Limb (tissue), 2 donors: ENCODE measurements at regions not wholly inside any gene's neighbourhood (a gene's known extent, or its start where the extent isn't known, plus 50 kb on each side); places are given as distances from the start of the nearest gene placed in this dataset.
"Not testable (repeated sequence)": the region's sequence is repeated elsewhere in the genome, so short reads cannot be mapped to it uniquely, and the experiment has no call there.

Source experiments
- DNase-seq, 2 donors: peaks; one replicate each; pipeline ENCODE4 v3.0.0-alpha.2; 2016; ENCODE audit errors: extremely low spot score in 2 of 2

GRCh38 chrX:96502507-96502906 lies 182.1 kb upstream of the DIAPH2 start:
- DNase-seq, result no peak

GRCh38 chrX:96529386-96529785 lies 155.3 kb upstream of the DIAPH2 start:
- not testable (repeated sequence) for DNase-seq

- no peak for DNase-seq
Observed at GRCh38 chrX:96538104-96538725, 146.4 kb upstream of the DIAPH2 start.

GRCh38 chrX:96540111-96540631 lies 144.5 kb upstream of the DIAPH2 start:
- no peak for DNase-seq

- not testable (repeated sequence) for DNase-seq
Observed at GRCh38 chrX:96546281-96546680, 138.4 kb upstream of the DIAPH2 start.

- no peak for DNase-seq
Observed at GRCh38 chrX:96551322-96551872, 133.2 kb upstream of the DIAPH2 start.

GRCh38 chrX:96556886-96557285 lies 127.8 kb upstream of the DIAPH2 start:
- no peak for DNase-seq

- not testable (repeated sequence) for DNase-seq
Observed at GRCh38 chrX:96561129-96561528, 123.5 kb upstream of the DIAPH2 start.

- DNase-seq, result no peak
Observed at GRCh38 chrX:96563646-96564045, 121.0 kb upstream of the DIAPH2 start.

GRCh38 chrX:96564595-96564994 lies 120.0 kb upstream of the DIAPH2 start:
- no peak for DNase-seq

- no peak for DNase-seq
Observed at GRCh38 chrX:96566878-96567277, 117.8 kb upstream of the DIAPH2 start.

- no peak for DNase-seq
Observed at GRCh38 chrX:96568071-96568470, 116.6 kb upstream of the DIAPH2 start.

GRCh38 chrX:96569034-96569433 lies 115.6 kb upstream of the DIAPH2 start:
- no peak for DNase-seq

GRCh38 chrX:96575011-96575410 lies 109.6 kb upstream of the DIAPH2 start:
- DNase-seq, result no peak

GRCh38 chrX:96576368-96576767 lies 108.3 kb upstream of the DIAPH2 start:
- DNase-seq, result no peak

GRCh38 chrX:96578781-96579180 lies 105.9 kb upstream of the DIAPH2 start:
- DNase-seq, result no peak

- no peak for DNase-seq
Observed at GRCh38 chrX:96579252-96579651, 105.4 kb upstream of the DIAPH2 start.

- no peak for DNase-seq
Observed at GRCh38 chrX:96590403-96590802, 94.2 kb upstream of the DIAPH2 start.

- DNase-seq, result no peak
Observed at GRCh38 chrX:96591421-96591820, 93.2 kb upstream of the DIAPH2 start.

GRCh38 chrX:96597847-96598246 lies 86.8 kb upstream of the DIAPH2 start:
- DNase-seq, result not testable (repeated sequence)

GRCh38 chrX:96611619-96612362 lies 72.9 kb upstream of the DIAPH2 start:
- DNase-seq, result no peak

- no peak for DNase-seq
Observed at GRCh38 chrX:96615448-96615847, 69.2 kb upstream of the DIAPH2 start.

GRCh38 chrX:96619588-96619987 lies 65.1 kb upstream of the DIAPH2 start:
- DNase-seq, result no peak
